Heart right ventricle (tissue), 16 donors: ENCODE measurements at regions not wholly inside any gene's neighbourhood (a gene's known extent, or its start where the extent isn't known, plus 50 kb on each side); places are given as distances from the start of the nearest gene placed in this dataset.

Experiments used
- ATAC-seq, 8 donors: fragments of 200-7000 bp; cut with Tn5 transposase; one replicate each; pipeline ENCODE4 v1.9.1; 2020; ENCODE audit warnings: mild to moderate bottlenecking in 8 of 8, moderate library complexity in 8 of 8, moderate number of reproducible peaks in 1 of 8
- DNase-seq, 2 donors: peaks; one replicate each; pipeline ENCODE4 v3.0.0-alpha.2; 2020
- H3K27ac ChIP-seq, 10 donors: fragments of 200-600 bp; sonication (generic) in 2 of 10; one replicate each; pipeline versions ENCODE4 v1.5.0 to v1.8.0; 2020 to 2022; ENCODE audit warnings: mild to moderate bottlenecking in 3 of 10
- H3K27me3 ChIP-seq, 7 donors: fragments of 200-600 bp; one replicate each; pipeline ENCODE4 v1.8.0; 2021 to 2022; ENCODE audit warnings: mild to moderate bottlenecking in 2 of 7
- H3K36me3 ChIP-seq, 9 donors: fragments of 200-600 bp; sonication (generic) in 1 of 9; one replicate each; pipeline versions ENCODE4 v1.5.0 to v1.8.0; 2020 to 2022; ENCODE audit warnings: mild to moderate bottlenecking in 2 of 9
- H3K4me1 ChIP-seq, 9 donors: fragments of 200-600 bp; sonication (generic) in 1 of 9; one replicate each; pipeline versions ENCODE4 v1.5.0 to v1.8.0; 2020 to 2022; ENCODE audit warnings: mild to moderate bottlenecking in 4 of 9
- H3K4me3 ChIP-seq, 10 donors: fragments of 200-600 bp; sonication (generic) in 2 of 10; one replicate each; pipeline versions ENCODE4 v1.5.0 to v1.8.0; 2020 to 2022; ENCODE audit warnings: mild to moderate bottlenecking in 7 of 10, moderate library complexity in 2 of 10
- H3K9me3 ChIP-seq, 11 donors: fragments of 200-600 bp in 10 of 11; sonication (generic) in 2 of 11; one replicate each; pipeline versions ENCODE4 v1.5.0 to v1.8.0; 2013 to 2022; ENCODE audit warnings: mild to moderate bottlenecking in 2 of 11, control low read depth in 1 of 11, moderate library complexity in 1 of 11
- CTCF ChIP-seq, 9 donors: fragments of 200-600 bp; sonication (generic) in 2 of 9; IDR thresholded peaks; one replicate each; pipeline versions ENCODE4 v1.5.0 to v1.8.0; 2021 to 2022; ENCODE audit warnings: antibody characterized with exemption in 9 of 9, mild to moderate bottlenecking in 5 of 9, moderate library complexity in 1 of 9
- WGBS, 2 donors: extraction: QIAGEN DNeasy Blood & Tissue Kit; methylation state at CpG; one replicate each; pipeline ENCODE4 v1.1.7; 2013; ENCODE audit warnings: inconsistent platforms in 1 of 2; 5-methylcytosine and 5-hydroxymethylcytosine counted together
- intact Hi-C, 10 donors: fragments of 100-400 bp; cut with DNase I; formaldehyde crosslinking; loops; one replicate each; pipeline versions ENCODE4 v1.11.1 to v1.14.2; 2022
- donor health status: Arrhythmogenic right ventricular cardiomyopathy.
- donor health status: ischemic (EF 13 %, LVEDD 7.1; RV severe dilation, severe dysfunction).
- donor health status: healthy with polysubstance abuse.
- donor health status: DM: no; HTN: yes; CAD: no.
- donor health status: DM: no; HTN: no; CAD: no.
- donor health status: ischemic (EF 25% LVEDD 6.9; RV normal size, moderate dysfunction).
- donor health status: ischemic (EF 25% LVEDD 5.7; RV mildly dilated, moderate dysfunction).
- donor health status: healthy.
- donor health status: DM: yes; HTN: yes; CAD: no.
- donor health status: Ischemic cardiomyopathy.
- donor health status: ischemic (EF 35%, LVEDD 5.7; RV mildly dilated, moderate dysfunction).
- donor health status: nonischemic (EF 11% LVEDD 7.7; RV severe dilation, severe dysfunction).
- donor health status: DM: yes; HTN: yes; CAD: no.
- donor health status: PGD.
- donor health status: ischemic (EF 29% LVEDD 5.4; RV normal size, mild dysfunction).
- donor health status: nonischemic (EF 23%, LVEDD 6.1; RV moderate dilation, normal function).

- Histone ChIP-seq H3K27me3 (peaks cover 0 to 31% (median 0%) of the 10 kb centered on the region in 7 donors), H3K4me3 (peak overlapping the region in 9 of 10 donors; percentile 15 to 61 (median 54)), H3K27ac (peak overlapping the region; percentile 56 to 98 (median 95)), H3K36me3 (no peaks in the 10 kb centered on the region), H3K9me3 (no peaks in the 10 kb centered on the region), H3K4me1 (peaks cover 12 to 37% (median 20%) of the 10 kb centered on the region in 9 donors)
- TF ChIP-seq CTCF (IDR thresholded peaks at IDR 0.05): no peak
- 16 to 17% methylated on average over 38 of the region's 38 CpGs for WGBS, 2 donors
- peak in 5 of 8 donors; percentile 4 to 61 (median 10) for ATAC-seq
- peak in 1 of 2 donors; percentile 32 for DNase-seq
- intact Hi-C loops: loop anchor here in 1 of 10 donors (10.0 kb wide), 1 partner anchor 338 kb away; the partner anchor contains the start of gene BCR
Measured at GRCh38 chr22:23522623-23523251, 57.4 kb downstream of the IGLL1 start.

GRCh38 chr22:23521441-23522113 lies 58.5 kb downstream of the IGLL1 start:
- 0 to 1% methylated on average over 64 to 65 of the region's 65 CpGs for WGBS, 2 donors
- DNase-seq (peak; percentile 90 to 92), ATAC-seq (peak; percentile 91 to 95 (median 92))
- Histone ChIP-seq H3K36me3 (no peaks in the 10 kb centered on the region), H3K27ac (peak overlapping the region; percentile 82 to 98 (median 95)), H3K4me1 (peaks cover 12 to 37% (median 20%) of the 10 kb centered on the region in 9 donors), H3K27me3 (peaks cover 0 to 31% (median 0%) of the 10 kb centered on the region in 7 donors), H3K9me3 (no peaks in the 10 kb centered on the region), H3K4me3 (peak overlapping the region in 9 of 10 donors; percentile 26 to 61 (median 54))
- intact Hi-C loops: loop anchor here in 1 of 10 donors (10.0 kb wide), 1 partner anchor 337 kb away; the partner anchor contains the start of gene BCR
- TF ChIP-seq CTCF (IDR thresholded peaks at IDR 0.05): peak in 5 of 9 donors; percentile 11 to 41 (median 31)

- Histone ChIP-seq H3K27ac (peak overlapping the region; percentile 82 to 98 (median 95)), H3K36me3 (no peaks in the 10 kb centered on the region), H3K4me3 (peak overlapping the region in 9 of 10 donors; percentile 26 to 61 (median 54)), H3K9me3 (no peaks in the 10 kb centered on the region), H3K4me1 (peaks cover 12 to 37% (median 20%) of the 10 kb centered on the region in 9 donors), H3K27me3 (peaks cover 0 to 31% (median 0%) of the 10 kb centered on the region in 7 donors)
- TF ChIP-seq CTCF (IDR thresholded peaks at IDR 0.05): no peak
- DNase-seq: peak; percentile 39 to 58
- WGBS, 2 donors: 39 to 47% methylated on average over 28 of the region's 28 CpGs
- ATAC-seq: peak in 7 of 8 donors; percentile 10 to 45 (median 28)
- intact Hi-C loops: loop anchor here in 1 of 10 donors (10.0 kb wide), 1 partner anchor 336 kb away; the partner anchor contains the start of gene BCR
Measured at GRCh38 chr22:23520863-23521440, 59.1 kb downstream of the IGLL1 start.
